Middle frontal gyrus (tissue), 1 donor: ENCODE measurements at regions not wholly inside any gene's neighbourhood (a gene's known extent, or its start where the extent isn't known, plus 50 kb on each side); places are given as distances from the start of the nearest gene placed in this dataset.
"Not testable (repeated sequence)": the region's sequence is repeated elsewhere in the genome, so short reads cannot be mapped to it uniquely, and the experiment has no call there.

Experiments
- DNase-seq: peaks from one replicate; pipeline ENCODE4 v3.0.0-alpha.2; 2015; ENCODE audit warnings: low spot score; ENCODE audit errors: extremely low spot score

DNA sequence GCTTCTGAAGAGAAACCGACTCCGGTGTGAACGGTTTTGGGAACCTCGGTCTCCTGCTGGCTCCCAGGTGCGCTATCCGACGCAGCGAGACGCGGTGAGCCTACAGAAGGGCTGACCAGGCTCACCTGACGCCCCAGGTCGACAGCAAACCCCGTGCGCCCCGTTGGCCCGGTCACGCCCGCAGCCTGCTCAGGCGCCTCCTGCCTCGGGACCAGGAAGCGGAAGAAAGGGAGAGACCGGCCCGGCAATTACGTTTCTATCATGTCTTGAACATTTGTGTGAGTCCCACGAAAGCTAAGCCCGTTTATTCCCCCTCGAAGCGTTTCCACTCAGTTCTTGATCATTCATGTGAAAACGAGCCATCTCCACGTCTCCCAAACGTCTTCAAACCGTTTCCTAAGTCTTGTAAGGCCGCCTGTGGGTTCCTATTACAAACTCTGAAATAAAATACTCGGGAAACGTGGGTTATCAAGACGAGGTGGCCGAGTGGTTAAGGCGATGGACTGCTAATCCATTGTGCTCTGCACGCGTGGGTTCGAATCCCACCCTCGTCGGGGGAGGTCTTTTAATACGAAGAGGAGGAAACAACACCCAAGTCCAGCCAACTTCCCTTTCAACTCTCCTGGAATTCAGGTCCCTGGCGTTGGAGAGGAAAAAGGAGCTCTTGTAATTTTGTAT, 150.5 kb upstream of the PRSS16 start:
- DNase-seq: no peak

DNA sequence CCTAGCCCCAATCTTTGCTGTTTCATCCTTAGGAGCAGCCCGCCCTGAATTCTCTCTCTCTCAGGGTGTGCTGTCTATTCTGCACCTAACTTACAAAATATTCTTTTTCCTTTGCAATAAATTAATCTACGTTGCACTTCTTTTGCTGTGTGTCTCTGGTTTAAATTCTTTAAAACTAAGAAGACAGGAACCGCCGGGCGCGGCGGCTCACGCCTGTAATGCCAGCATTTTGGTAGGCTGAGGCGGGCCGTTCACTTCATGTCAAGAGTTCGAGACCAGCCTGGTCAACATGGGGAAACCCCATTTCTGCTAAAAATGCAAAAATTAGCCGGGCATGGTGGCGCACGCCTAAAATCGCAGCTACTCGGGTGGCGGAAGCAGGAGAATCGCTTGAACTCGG, 148.5 kb upstream of the PRSS16 start:
- DNase-seq: no peak

DNA sequence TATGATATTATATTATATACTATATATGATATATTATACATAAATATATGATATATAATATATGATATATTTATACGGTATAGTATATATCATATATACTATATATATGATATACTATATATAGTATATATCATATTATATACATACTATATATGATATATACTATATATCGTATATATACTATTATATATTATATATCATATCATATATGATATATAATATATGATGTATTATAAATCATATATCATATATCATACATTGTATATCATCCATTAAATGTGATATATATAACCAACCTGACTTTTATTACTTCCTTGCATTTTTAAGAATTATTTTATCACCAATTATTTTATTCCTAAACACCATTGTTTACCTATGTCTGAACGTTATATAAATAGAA, 146.6 kb upstream of the PRSS16 start:
- DNase-seq: no peak

DNA sequence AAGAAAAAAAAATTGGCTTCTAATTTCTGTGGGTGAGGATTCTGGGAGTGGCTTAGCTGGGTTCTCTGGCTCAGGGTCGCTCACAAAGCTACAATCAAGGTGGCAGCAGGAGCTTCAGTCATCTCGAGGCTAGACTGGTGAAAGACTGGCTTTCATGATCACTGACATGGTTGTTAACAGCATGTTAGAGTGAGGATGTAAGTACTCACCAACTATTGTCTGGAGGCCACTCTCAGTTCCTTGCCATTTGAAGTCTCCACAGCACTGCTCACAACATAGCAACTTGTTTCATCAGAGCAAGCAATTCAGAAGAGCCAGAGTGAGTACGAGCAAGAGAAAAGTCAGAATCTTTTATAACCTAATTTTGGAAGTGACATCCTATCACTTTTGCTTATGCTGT, 145.7 kb upstream of the PRSS16 start:
- DNase-seq: no peak

DNA sequence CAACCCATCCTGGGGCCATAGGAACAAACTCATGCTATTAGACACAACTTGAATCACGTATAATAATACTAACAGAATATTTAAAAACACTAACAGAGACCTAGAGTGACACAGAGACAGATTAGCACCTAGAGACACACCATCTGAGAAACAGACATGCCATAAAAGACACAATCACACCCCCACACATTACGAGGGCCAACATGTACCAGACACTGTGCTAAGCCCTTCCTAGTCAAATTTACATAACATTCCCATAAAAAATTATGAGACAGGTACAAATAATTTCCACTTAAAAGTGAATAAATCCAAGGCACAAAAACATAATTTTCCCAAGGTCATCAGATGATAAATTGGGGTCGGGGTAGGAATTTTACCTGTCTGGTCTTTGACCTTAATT, 141.1 kb upstream of the PRSS16 start:
- DNase-seq: no peak

DNA sequence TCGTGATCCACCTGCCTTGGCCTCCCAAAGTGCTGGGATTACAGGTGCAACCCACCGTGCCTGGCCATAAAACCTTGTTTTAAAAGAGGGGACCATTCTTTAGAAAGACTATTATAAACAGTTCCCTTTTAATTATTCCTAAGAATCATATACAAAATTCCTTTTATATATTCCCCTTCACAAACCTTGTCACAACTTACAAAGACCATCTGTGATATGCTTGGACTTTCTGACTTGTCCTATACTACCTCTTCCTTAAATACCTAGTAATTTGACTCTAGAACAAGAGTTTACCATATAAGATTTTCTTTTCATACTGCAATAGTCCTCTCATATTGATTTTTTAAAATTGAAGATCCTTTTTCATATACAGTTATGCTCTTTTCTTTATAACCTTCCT, 135.8 kb upstream of the PRSS16 start:
- DNase-seq: no peak

DNA sequence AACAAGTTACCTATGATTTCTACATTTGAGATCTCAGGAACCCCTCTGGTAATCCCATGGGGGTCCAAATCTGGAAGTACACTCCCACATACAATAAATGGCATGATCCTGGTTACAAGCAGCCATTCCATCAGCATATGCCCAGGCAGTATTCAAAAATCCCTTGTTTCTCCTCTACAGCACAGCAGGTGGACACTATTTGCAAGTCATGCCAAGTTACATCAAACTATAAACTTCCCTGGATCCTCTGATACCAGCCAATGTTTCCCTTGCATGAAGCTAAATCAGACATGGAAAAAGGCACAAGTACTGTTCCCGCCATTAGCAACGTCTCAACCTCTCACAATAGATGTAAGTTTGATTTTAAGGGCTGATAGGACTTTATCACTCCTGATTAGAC, 134.5 kb upstream of the PRSS16 start:
- no peak for DNase-seq

DNA sequence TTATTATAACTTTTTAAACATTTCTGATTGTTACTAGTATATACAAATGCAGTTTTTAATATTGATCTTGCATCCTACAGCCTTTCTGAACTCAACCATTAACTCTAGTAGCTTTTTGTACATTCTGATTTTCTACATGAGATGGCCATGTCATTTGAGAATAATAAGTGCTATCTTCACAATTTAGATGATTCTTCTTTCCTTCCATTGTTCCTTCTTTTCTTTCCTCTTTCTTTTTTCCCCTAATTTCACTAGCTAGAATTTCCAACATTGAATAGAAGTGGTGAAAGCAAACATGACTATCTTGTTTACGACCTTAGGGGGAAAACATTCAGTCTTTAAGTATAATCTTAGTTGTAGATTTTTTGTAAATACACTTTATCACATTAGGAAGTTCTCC, 128.2 kb upstream of the PRSS16 start:
- DNase-seq: no peak

DNA sequence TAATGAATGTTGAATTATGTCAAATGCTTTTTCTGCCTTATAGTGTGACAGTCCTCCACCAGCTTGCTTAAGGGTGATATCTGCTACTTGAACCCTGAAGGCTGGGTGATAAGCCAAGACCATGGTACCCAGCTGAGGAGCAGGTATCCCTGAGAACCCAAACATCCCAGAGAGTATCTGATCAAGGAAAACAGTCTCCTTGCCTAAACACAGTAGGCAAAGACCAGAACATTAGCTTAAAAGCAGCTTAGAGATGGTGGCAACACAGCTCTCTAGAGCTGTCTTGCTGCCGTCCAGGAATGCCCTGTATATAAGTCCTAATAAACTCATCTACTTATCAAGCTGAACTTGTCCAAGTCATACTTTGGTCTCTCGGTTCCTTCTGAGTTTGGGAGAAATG, 127.7 kb upstream of the PRSS16 start:
- DNase-seq: no peak

DNA sequence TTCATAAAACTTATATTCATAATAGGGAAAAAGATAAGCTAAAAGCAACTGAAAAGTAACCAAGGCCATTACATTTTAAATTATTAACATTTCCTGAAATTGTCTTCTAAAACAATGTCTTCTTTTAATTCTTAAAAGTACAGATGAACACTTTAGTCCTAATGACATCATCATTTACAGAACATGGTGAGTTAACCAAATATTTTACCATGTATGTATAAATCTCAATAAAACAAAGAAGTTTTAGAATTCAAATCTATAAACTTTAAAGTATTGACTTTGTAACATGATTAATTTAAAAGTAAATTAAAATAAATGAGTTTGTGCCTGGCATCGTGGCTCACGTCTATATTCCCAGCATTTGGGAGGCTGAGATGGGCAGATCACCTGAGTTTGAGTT, 125.9 kb upstream of the PRSS16 start:
- DNase-seq: no peak

DNA sequence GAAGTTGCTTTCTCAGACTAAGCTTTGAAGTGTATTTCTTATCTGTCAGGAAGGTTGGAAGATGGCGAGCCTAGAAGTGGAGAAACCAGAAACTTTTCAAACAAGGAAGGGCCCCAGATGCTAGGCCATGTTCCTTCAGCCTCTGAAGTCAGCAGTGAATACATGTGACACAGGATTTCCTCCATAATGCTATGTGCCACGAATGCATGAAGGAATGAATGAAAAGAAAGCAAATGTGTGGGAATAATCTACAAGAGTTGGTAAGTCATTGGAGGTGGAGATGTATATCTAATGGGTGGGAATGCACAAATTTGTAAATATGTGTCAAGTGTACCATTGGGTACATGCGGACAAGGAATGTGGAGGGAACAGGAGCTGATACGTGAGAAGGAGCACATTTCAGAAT, 123.2 kb upstream of the PRSS16 start:
- no peak for DNase-seq

DNA sequence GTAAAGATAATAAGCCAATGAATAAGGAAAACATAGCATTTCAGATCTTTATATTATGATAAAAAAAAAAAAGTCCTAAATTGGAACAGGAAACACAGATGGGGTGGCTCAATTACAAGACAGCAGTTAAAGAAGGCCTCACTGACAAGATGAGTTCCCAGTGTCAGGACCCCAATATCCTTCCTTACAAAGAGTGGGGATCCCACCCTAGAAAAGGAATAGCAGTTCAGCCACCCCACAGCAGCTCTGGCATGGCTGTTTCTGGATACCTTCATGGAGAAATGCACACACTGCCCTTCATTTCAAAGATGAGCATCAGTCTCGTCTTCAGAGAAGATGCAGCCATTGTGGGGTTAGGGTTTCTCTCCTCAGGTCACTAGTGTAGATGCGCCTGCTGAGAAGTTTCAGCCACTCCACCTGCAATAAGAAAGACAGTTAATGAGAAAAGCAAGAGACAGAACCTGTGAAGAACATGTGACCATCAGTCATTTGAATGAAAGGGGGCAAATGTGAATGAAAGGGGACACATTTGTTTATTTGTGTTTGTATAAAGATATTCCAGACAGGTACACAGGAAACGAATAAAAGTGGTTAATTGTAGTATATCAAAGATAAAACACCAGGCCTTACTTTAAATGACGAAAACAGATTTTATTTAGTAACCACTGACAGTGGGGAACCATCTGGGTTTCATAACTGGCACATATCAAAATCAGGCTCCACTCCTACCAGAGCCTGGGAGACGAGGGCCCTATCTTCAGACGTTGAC, 121.3 kb upstream of the PRSS16 start:
- DNase-seq: no peak

DNA sequence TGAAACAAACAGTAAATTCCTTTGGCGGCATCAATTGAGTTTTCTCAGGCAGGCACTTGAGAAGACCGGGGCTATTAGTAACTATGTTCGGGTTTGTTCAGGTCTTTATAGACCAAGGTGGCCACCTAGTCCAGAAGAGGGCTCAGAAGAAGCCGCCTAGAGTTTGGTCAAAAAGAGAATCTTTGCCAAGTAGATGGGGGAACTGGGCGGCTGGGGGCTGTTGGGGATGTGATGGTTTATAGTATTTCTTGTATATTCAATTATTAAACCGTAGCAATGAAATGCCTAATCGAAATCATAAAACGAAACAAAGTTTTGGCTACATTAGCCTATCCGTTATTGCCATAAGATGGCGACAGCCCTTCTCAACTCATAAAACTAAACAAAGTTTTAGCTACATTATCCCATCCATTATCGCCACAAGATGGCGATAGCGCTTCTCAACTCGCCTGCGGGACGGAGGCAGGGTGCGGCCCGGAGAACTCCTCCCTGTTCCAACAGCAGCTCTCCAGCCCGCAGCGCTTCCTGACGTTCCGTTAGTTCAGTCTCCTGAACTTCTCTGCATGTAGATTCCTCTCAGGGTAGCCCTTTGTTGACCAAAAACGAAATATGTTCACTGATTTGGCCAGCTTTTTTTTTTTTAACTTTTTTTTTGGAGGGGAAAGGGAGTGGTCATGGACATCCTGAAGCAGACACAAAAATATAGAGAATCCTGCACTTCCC, 120.5 kb upstream of the PRSS16 start:
- peak; percentile 37 for DNase-seq

DNA sequence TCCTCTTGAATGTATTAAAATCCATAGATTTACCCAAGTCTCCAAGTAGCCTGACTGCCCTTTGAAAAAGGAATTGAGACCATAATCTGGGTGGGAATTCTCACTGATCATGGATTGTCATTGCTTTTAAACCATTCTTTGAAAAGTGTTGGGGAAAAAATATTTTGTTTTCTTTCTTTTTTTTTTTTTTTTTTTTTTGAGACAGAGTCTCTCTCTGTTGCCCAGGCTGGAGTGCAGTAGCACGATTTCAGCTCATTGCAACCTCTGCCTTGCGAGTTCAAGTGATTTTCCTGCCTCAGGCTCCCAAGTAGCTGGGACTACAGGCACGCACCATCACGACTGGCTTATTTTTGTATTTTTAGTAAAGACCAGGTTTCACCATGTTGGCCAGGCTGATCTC, 119.6 kb upstream of the PRSS16 start:
- DNase-seq: not testable (repeated sequence)

DNA sequence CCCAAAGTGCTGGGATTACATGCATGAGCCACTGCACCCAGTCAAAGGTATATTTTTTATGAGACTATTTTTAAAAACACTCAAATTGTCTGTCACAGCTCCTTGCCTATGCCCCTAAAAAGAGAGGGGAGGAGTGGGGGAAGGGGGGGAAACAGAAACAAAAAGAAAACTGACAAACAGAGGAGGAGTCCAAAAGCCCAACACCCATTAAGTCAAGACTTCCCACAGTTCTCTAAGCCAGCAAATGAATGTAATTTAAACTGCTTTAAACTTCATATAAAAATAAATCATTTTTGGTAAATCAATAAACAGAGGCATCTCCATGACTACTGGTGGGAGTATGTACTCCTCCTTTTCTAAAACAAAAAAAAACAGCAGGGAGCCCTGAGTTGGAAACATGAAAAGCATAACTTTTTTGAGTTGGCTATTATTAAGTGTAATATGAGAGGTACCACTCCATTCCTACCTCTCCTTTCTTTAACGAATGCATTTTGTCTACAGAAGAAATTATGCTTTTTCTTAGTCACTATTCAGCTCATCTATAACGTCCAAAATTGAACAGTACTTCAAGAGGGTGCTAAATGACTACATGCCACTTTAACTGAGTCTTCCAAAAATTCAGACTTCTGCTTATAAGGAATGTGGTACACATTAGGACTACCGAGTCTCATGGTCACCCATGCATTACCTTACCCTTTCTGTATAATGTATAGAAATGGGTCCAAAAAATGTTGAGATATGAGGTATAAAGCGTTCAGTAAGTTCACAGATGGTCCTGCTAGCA, 119.0 kb upstream of the PRSS16 start:
- no peak for DNase-seq

DNA sequence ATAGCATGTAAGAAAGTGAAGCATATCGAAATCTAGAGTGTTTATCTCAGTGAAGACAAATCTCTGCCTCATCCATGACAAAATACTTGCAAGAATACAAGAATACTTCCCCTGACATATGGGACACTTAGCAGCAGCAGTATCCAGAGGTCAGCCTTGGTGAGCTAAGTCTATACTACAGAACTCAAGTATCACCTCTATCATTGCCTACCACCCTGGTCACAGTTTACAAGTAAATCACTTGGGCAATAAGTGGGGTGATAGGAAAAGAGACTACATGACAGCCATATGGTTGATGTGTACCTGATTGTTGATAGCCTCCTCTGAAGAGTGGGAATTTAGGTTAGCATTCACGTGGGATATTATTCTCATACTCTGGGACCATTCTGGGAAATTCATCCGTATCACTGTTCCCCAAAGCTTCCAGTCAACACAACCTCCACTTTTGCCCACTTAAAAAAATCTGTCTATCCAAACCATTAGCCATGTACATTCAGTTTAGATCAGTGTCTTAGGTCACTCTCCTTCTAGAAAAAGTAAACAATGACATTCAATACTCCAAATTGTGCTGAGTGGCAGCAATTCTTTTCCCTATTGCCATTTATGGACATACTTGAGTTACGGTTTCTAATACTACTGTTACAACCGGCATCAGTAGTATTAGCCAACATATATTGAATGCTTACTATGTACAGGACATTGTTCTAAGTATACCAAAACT, 118.2 kb upstream of the PRSS16 start:
- no peak for DNase-seq

DNA sequence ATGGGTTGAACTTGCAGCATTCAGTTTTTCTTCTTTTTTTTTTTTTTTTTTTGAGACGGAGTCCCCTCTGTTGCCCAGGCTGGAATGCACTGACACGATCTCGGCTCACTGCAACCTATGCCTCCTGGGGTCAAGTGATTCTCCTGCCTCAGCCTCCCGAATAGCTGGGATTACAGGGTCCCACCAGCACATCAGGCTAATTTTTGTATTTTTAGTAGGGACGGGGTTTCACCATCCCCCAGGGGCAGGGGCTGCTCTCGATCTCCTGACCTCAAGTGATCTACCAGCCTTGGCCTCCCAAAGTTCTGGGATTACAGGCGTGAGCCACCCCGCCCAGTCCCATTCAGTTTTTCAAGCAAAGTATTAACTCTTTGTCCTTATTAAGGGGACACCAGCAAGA, 117.6 kb upstream of the PRSS16 start:
- no peak for DNase-seq

DNA sequence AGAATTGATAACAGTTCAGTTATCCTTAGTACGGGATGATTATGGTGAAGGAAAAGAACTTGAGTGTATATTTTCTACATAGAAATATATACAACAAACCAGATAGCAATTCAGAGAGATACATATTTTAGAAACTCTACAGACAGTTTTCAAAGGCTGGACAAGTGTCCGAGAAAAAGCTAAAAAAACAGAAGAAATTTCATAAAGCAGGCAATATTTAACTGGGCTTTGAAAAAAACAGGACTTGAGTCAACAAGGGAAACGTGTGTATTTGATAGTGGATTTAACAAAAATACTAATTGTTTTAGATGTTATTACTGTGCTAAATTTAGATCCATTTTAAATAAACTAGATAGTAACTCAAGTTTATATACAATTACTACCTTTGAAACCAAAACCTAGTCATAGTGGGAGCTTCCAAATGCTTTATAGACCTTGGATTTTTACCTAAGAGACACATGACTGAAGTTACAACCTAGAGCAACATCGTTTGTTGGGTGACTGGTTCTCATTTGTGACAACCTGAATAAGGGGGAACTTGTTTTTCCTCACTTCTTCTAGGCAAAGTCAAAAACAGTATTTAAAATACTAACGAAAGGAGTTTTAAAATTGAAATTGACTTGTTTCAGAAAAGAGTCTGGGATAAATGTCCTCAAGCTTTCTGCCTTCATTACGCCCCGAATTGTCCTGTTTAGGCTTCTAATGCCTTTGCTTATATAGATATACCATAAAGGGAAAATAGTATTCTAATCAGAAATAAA, 116.7 kb upstream of the PRSS16 start:
- DNase-seq: no peak

DNA sequence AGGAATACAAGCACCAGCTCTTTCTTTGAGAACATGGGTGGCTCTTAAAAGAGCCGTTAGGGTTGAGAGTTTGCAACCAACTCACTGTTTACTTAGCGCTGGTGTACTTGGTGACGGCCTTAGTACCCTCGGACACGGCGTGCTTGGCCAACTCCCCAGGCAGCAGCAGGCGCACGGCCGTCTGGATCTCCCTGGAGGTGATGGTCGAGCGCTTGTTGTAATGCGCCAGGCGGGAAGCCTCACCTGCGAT, 115.3 kb upstream of the PRSS16 start:
- not testable (repeated sequence) for DNase-seq

DNA sequence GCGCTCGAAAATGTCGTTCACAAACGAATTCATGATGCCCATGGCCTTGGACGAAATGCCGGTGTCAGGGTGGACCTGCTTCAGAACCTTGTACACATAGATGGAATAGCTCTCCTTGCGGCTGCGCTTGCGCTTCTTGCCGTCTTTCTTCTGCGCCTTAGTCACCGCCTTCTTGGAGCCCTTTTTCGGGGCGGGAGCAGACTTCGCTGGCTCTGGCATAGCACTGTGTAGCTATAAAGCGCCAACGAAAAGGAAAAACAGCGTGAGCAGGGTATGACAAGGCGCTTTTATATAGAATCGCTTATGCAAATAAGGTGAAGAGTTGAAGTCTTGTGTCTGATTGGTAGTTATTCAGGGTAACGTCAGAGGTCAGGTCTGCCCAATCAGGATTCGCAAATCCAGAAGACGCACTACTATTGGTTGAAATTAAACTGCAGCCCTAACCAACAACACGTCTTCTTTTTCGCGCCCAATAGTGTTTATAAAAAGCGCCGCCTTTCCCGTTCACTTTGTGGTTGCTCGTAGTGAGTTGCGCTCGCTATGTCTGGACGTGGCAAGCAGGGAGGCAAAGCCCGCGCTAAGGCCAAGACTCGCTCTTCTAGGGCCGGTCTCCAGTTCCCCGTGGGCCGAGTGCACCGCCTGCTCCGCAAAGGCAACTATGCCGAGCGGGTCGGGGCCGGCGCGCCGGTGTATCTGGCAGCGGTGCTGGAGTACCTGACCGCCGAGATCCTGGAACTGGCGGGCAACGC, 114.8 kb upstream of the PRSS16 start:
- DNase-seq: peak; percentile 83
